ENCODE measurements at regions not wholly inside any gene's neighbourhood (a gene's known extent, or its start where the extent isn't known, plus 50 kb on each side); places are given as distances from the start of the nearest gene placed in this dataset.

- DNase-seq (ENCODE audit: low spot score): no peak
Observed at GRCh38 chr14:48874711-48875110, 711.5 kb downstream of the RPS29 start.

- no peak for DNase-seq (ENCODE audit: low spot score)
Observed at GRCh38 chr14:48857366-48857765, 728.8 kb downstream of the RPS29 start.

- no peak for DNase-seq (ENCODE audit: low spot score)
Observed at GRCh38 chr14:48853159-48853558, 733.0 kb downstream of the RPS29 start.

GRCh38 chr14:48849741-48850322 lies 736.3 kb downstream of the RPS29 start:
- DNase-seq (ENCODE audit: low spot score): no peak

GRCh38 chr14:48842785-48843184 lies 743.4 kb downstream of the RPS29 start:
- no peak for DNase-seq (ENCODE audit: low spot score)

GRCh38 chr14:48826058-48826457 lies 760.1 kb downstream of the RPS29 start:
- no peak for DNase-seq (ENCODE audit: low spot score)

GRCh38 chr14:48814562-48814961 lies 771.6 kb downstream of the RPS29 start:
- no peak for DNase-seq (ENCODE audit: low spot score)

GRCh38 chr14:48805315-48805714 lies 780.9 kb downstream of the RPS29 start:
- DNase-seq (ENCODE audit: low spot score): no peak

- no peak for DNase-seq (ENCODE audit: low spot score)
Observed at GRCh38 chr14:48792376-48793024, 793.7 kb downstream of the RPS29 start.

- no peak for DNase-seq (ENCODE audit: low spot score)
Observed at GRCh38 chr14:48788771-48789170, 797.4 kb downstream of the RPS29 start.

GRCh38 chr14:48786498-48786897 lies 799.7 kb downstream of the RPS29 start:
- DNase-seq (ENCODE audit: low spot score): no peak

GRCh38 chr14:48771717-48772116 lies 814.5 kb downstream of the RPS29 start:
- DNase-seq (ENCODE audit: low spot score): no peak

GRCh38 chr14:48751293-48751692 lies 834.9 kb downstream of the RPS29 start:
- DNase-seq (ENCODE audit: low spot score): no peak

- DNase-seq (ENCODE audit: low spot score): no peak
Observed at GRCh38 chr14:48748151-48748675, 838.0 kb downstream of the RPS29 start.

GRCh38 chr14:48747561-48748089 lies 838.6 kb downstream of the RPS29 start:
- DNase-seq (ENCODE audit: low spot score): no peak

GRCh38 chr14:48744202-48744601 lies 842.0 kb downstream of the RPS29 start:
- DNase-seq (ENCODE audit: low spot score): no peak

- no peak for DNase-seq (ENCODE audit: low spot score)
Observed at GRCh38 chr14:48738186-48738925, 847.8 kb downstream of the RPS29 start.

- DNase-seq (ENCODE audit: low spot score): no peak
Observed at GRCh38 chr14:48735607-48736006, 850.6 kb downstream of the RPS29 start.

GRCh38 chr14:48731260-48731659 lies 854.9 kb downstream of the RPS29 start:
- DNase-seq (ENCODE audit: low spot score): no peak

GRCh38 chr14:48726080-48726642 lies 860.0 kb downstream of the RPS29 start:
- DNase-seq (ENCODE audit: low spot score): no peak

- no peak for DNase-seq (ENCODE audit: low spot score)
Observed at GRCh38 chr14:48725051-48725734, 861.0 kb downstream of the RPS29 start.
